IMR-90 (cell line): ENCODE measurements at regions not wholly inside any gene's neighbourhood (a gene's known extent, or its start where the extent isn't known, plus 50 kb on each side); places are given as distances from the start of the nearest gene placed in this dataset.

Experiments
- ATAC-seq: fragments of 200-7000 bp; cut with Tn5 transposase; 2 replicates; pipeline ENCODE4 v1.9.1; 2020; ENCODE audit warnings: low read depth, mild to moderate bottlenecking, moderate library complexity
- BruUV-seq: library from RNA; stranded (reverse); fragments of 400-500 nt; replicated peaks from 2 replicates; lab custom pipeline; 2021; lab: Mats Ljungman, UMichigan
- CTCF ChIA-PET: fragments of 300-600 bp; formaldehyde crosslinking; extraction: SDS; loops from one replicate; lab custom pipeline; 2021; ENCODE audit warnings: antibody characterized with exemption; lab: Yijun Ruan, JAX
- POLR2A ChIA-PET: fragments of 300-600 bp; sonication (Branson Sonifier 250); formaldehyde crosslinking; loops from one replicate; lab custom pipeline; 2022; ENCODE audit warnings: antibody characterized with exemption; ENCODE audit not compliant: unreplicated experiment; lab: Charles Lee
- DNase-seq: peaks from one replicate; pipeline ENCODE4 v3.0.0; 2013
- H2AFZ ChIP-seq: replicated peaks from 2 replicates; pipeline ENCODE3; 2013; ENCODE audit warnings: low read length, mild to moderate bottlenecking; ENCODE audit not compliant: poor library complexity
- H2AK5ac ChIP-seq: 2 replicates; pipeline ENCODE4 v1.6.1; 2013; ENCODE audit warnings: low read depth, low read length, inconsistent platforms
- H2AK9ac ChIP-seq: replicated peaks from 2 replicates; pipeline ENCODE3; 2013; ENCODE audit warnings: mild to moderate bottlenecking, low read depth, low read length, moderate library complexity; ENCODE audit not compliant: poor library complexity
- H2BK120ac ChIP-seq: 2 replicates; pipeline ENCODE4 v1.6.1; 2013; ENCODE audit warnings: low read depth, low read length, inconsistent platforms
- H2BK15ac ChIP-seq: 3 replicates; pipeline ENCODE4 v1.6.1; 2013; ENCODE audit warnings: low read depth, low read length, inconsistent platforms
- H2BK20ac ChIP-seq: 2 replicates; pipeline ENCODE4 v1.6.1; 2013; ENCODE audit warnings: low read depth, mild to moderate bottlenecking, inconsistent platforms, low read length, moderate library complexity
- H2BK5ac ChIP-seq: 2 replicates; pipeline ENCODE4 v1.6.1; 2013; ENCODE audit warnings: mild to moderate bottlenecking, low read depth, low read length, inconsistent platforms; ENCODE audit not compliant: poor library complexity, severe bottlenecking
- H3K14ac ChIP-seq: replicated peaks from 2 replicates; pipeline ENCODE4 v1.6.1; 2013; ENCODE audit warnings: low read depth, low read length, inconsistent platforms
- H3K18ac ChIP-seq: 2 replicates; pipeline ENCODE4 v1.6.1; 2013; ENCODE audit warnings: low read depth, low read length, control low read depth
- H3K23ac ChIP-seq: 2 replicates; pipeline ENCODE4 v1.6.1; 2013; ENCODE audit warnings: low read depth, low read length, inconsistent platforms
- H3K27ac ChIP-seq: 2 replicates; pipeline ENCODE4 v1.5.1; 2013; ENCODE audit warnings: mild to moderate bottlenecking, control low read depth, low read length; ENCODE audit not compliant: insufficient read depth
- H3K27me3 ChIP-seq: 2 replicates; pipeline ENCODE4 v1.6.1; 2013; ENCODE audit warnings: low read length; ENCODE audit not compliant: control insufficient read depth, insufficient read depth
- H3K36me3 ChIP-seq: 2 replicates; pipeline ENCODE4 v1.6.1; 2013; ENCODE audit warnings: low read length, mixed read lengths; ENCODE audit not compliant: control insufficient read depth, insufficient read depth
- H3K4ac ChIP-seq: 2 replicates; pipeline ENCODE4 v1.6.1; 2013; ENCODE audit warnings: low read depth, low read length, inconsistent platforms
- H3K4me1 ChIP-seq: 2 replicates; pipeline ENCODE4 v1.6.1; 2013; ENCODE audit warnings: low read length, mixed read lengths; ENCODE audit not compliant: control insufficient read depth, insufficient read depth
- H3K4me2 ChIP-seq: 2 replicates; pipeline ENCODE4 v1.6.1; 2013; ENCODE audit warnings: low read depth, mild to moderate bottlenecking, control low read depth, low read length, moderate library complexity
- H3K4me3 ChIP-seq: 2 replicates; pipeline ENCODE4 v1.5.1; 2013; ENCODE audit warnings: low read depth, mild to moderate bottlenecking, control low read depth, low read length, moderate library complexity; ENCODE audit not compliant: insufficient read depth
- H3K56ac ChIP-seq: 2 replicates; pipeline ENCODE4 v1.6.1; 2013; ENCODE audit warnings: low read length, inconsistent platforms; ENCODE audit not compliant: insufficient read depth; ENCODE audit errors: extremely low read depth
- H3K79me1 ChIP-seq, 2 experiments: 2 replicates each; pipeline ENCODE4 v1.6.1; 2013; ENCODE audit warnings: low read length in 2 of 2, inconsistent platforms in 1 of 2, low read depth in 1 of 2
- H3K9ac ChIP-seq: 2 replicates; pipeline ENCODE4 v1.6.1; 2013; ENCODE audit warnings: low read depth, low read length, control low read depth
- H3K9me1 ChIP-seq: 2 replicates; pipeline ENCODE4 v1.6.1; 2013; ENCODE audit warnings: low read length, inconsistent platforms; ENCODE audit not compliant: insufficient read depth
- H3K9me3 ChIP-seq: 2 replicates; pipeline ENCODE4 v1.6.1; 2013; ENCODE audit warnings: low read length; ENCODE audit not compliant: control insufficient read depth, insufficient read depth
- H4K20me1 ChIP-seq: 2 replicates; pipeline ENCODE4 v1.6.1; 2013; ENCODE audit warnings: low read length, inconsistent platforms; ENCODE audit not compliant: insufficient read depth
- H4K5ac ChIP-seq: 2 replicates; pipeline ENCODE4 v1.6.1; 2013; ENCODE audit warnings: mild to moderate bottlenecking, low read depth, low read length, control low read depth
- H4K8ac ChIP-seq, 2 experiments: 2 replicates each; pipeline ENCODE4 v1.6.1; 2013; ENCODE audit warnings: low read depth in 2 of 2, low read length in 2 of 2, control low read depth in 1 of 2, inconsistent platforms in 1 of 2
- H4K91ac ChIP-seq: 2 replicates; pipeline ENCODE4 v1.6.1; 2013; ENCODE audit warnings: low read depth, low read length, inconsistent platforms; ENCODE audit not compliant: insufficient read depth
- CHD1 ChIP-seq: IDR thresholded peaks from 2 replicates; pipeline ENCODE4 v1.6.1; 2012; ENCODE audit warnings: low read depth, low read length, improper control_type of control experiment
- MAFK ChIP-seq: IDR thresholded peaks from 2 replicates; pipeline ENCODE4 v1.6.1; 2012; ENCODE audit warnings: low read depth, low read length, improper control_type of control experiment
- MAZ ChIP-seq: IDR thresholded peaks from 2 replicates; pipeline ENCODE4 v1.6.1; 2012; ENCODE audit warnings: low read depth, mild to moderate bottlenecking, low read length, improper control_type of control experiment, moderate library complexity, borderline replicate concordance
- MXI1 ChIP-seq: IDR thresholded peaks from 2 replicates; pipeline ENCODE4 v1.6.1; 2012; ENCODE audit warnings: low read depth, mild to moderate bottlenecking, low read length, moderate library complexity, borderline replicate concordance
- NFE2L2 ChIP-seq: fragments of 150-350 bp; IDR thresholded peaks from 2 replicates; pipeline ENCODE4 v1.6.1; 2016; ENCODE audit warnings: low read depth, mild to moderate bottlenecking, low read length
- RFX5 ChIP-seq: IDR thresholded peaks from 2 replicates; pipeline ENCODE4 v1.8.0; 2012; ENCODE audit warnings: low read depth, mild to moderate bottlenecking, low read length, moderate library complexity
- WGBS, 2 experiments: methylation state at CpG; one replicate each; pipeline versions ENCODE4 v1.1.5 to v1.1.7; 2013; ENCODE audit warnings: missing lambda C conversion rate in 2 of 2; ENCODE audit not compliant: insufficient read length in 1 of 2; ENCODE audit errors: extremely low coverage in 2 of 2; 5-methylcytosine and 5-hydroxymethylcytosine counted together
- dilution Hi-C: fragments of 300-500 bp; cut with HindIII; formaldehyde crosslinking; loops from one replicate; pipeline ENCODE4 v1.14.3; 2018; ENCODE audit warnings: low sequenced_read_pairs; ENCODE audit not compliant: unreplicated experiment
- in situ Hi-C: fragments of 300-500 bp; cut with MboI; formaldehyde crosslinking; loops from 3 replicates; pipeline ENCODE4 v1.14.3; 2019; ENCODE audit warnings: low sequenced_read_pairs, inconsistent platforms, mixed read lengths
- intact Hi-C: fragments of 100-400 bp; cut with micrococcal nuclease; formaldehyde crosslinking; loops from 2 replicates; pipeline ENCODE4 v1.10.0; 2022

GRCh38 chr20:4490045-4490444, 196.2 kb upstream of the PRNP start:
- DNase-seq (no peak), ATAC-seq (no peak)
- Histone ChIP-seq H3K9me1 (0 out of 2 replicates have a peak, but pooled peaks cover 6% of the 10 kb centered on the region), H3K9ac (no peak overlapping the region), H2AFZ (peak overlapping the region; percentile 49), H3K18ac (no peak overlapping the region), H2BK15ac (no peak overlapping the region), H2BK20ac (peak overlapping the region; percentile 0; the same call in 1 of the 2 replicates), H3K27ac (no peak overlapping the region), H3K4me1 (peaks cover 17% of the 10 kb centered on the region), H3K27me3 (no peaks in the 10 kb centered on the region), H3K23ac (no peak overlapping the region), H3K4ac (peak overlapping the region; percentile 49; the same call in 1 of the 2 replicates), H4K8ac (peak overlapping the region in 1 of 2 experiments; percentile 7; a peak in 1 of 4 replicates), H3K79me1 (no peaks in the 10 kb centered on the region), H3K14ac (peak overlapping the region; percentile 55), H4K20me1 (no peaks in the 10 kb centered on the region), H2BK5ac (peak overlapping the region; percentile 14), H2BK120ac (peak overlapping the region; percentile 47), H3K56ac (no peak overlapping the region), H3K4me2 (no peak overlapping the region), H4K5ac (no peak overlapping the region), H3K36me3 (no peaks in the 10 kb centered on the region), H3K4me3 (no peak overlapping the region), H4K91ac (no peak overlapping the region), H2AK5ac (peak overlapping the region; percentile 49; the same call in 1 of the 2 replicates), H3K9me3 (no peaks in the 10 kb centered on the region), H2AK9ac (no peak overlapping the region)
- no TSS peak for BruUV-seq
- POLR2A ChIA-PET: no interaction called here
- intact Hi-C loops (loop anchor here (2.0 kb wide), 1 partner anchor 39 kb away; no protein-coding TSS in a partner anchor), dilution Hi-C loops (no loop called here), in situ Hi-C loops (no loop called here)
- CTCF ChIA-PET: interaction anchor here (0.5 to 0.9 kb wide), 3 partner anchors 12 to 1648 kb away, joined by 3 to 4 read pairs (median 3); no protein-coding TSS in a partner anchor
- TF ChIP-seq MAFK (no peak), MXI1 (no peak), CHD1 (no peak), NFE2L2 (no peak), MAZ (no peak), RFX5 (no peak)
- WGBS, 2 experiments: no CpG with 5 or more reads among the region's 3 CpGs
